HG03064 (cell line): ENCODE measurements at regions not wholly inside any gene's neighbourhood (a gene's known extent, or its start where the extent isn't known, plus 50 kb on each side); places are given as distances from the start of the nearest gene placed in this dataset.

Experiments used
- ATAC-seq: cut with Tn5 transposase; IDR thresholded peaks from one replicate; pipeline ENCODE4 v1.9.1; 2021; ENCODE audit warnings: low read depth; ENCODE audit not compliant: unreplicated experiment

- no peak for ATAC-seq
Observed at GRCh38 chr2:122516775-122517174, 761.3 kb downstream of the TSN start.

- no peak for ATAC-seq
Observed at GRCh38 chr2:122519366-122519765, 763.9 kb downstream of the TSN start.

- no peak for ATAC-seq
Observed at GRCh38 chr2:122519821-122520611, 764.6 kb downstream of the TSN start.

- ATAC-seq, result no peak
Observed at GRCh38 chr2:122523143-122523542, 767.7 kb downstream of the TSN start.

GRCh38 chr2:122523981-122524380, 768.5 kb downstream of the TSN start:
- ATAC-seq, result no peak

- no peak for ATAC-seq
Observed at GRCh38 chr2:122525336-122525735, 769.9 kb downstream of the TSN start.

GRCh38 chr2:122528061-122528460, 772.6 kb downstream of the TSN start:
- ATAC-seq, result no peak

GRCh38 chr2:122528958-122529705, 773.7 kb downstream of the TSN start:
- no peak for ATAC-seq

- ATAC-seq, result no peak
Observed at GRCh38 chr2:122530814-122531213, 775.4 kb downstream of the TSN start.

GRCh38 chr2:122531290-122532071, 776.0 kb downstream of the TSN start:
- no peak for ATAC-seq

- ATAC-seq, result no peak
Observed at GRCh38 chr2:122532072-122532344, 776.6 kb downstream of the TSN start.

- ATAC-seq, result no peak
Observed at GRCh38 chr2:122532481-122532880, 777.0 kb downstream of the TSN start.

GRCh38 chr2:122535960-122536505, 780.6 kb downstream of the TSN start:
- no peak for ATAC-seq

- no peak for ATAC-seq
Observed at GRCh38 chr2:122539311-122539710, 783.9 kb downstream of the TSN start.

GRCh38 chr2:122539920-122540319, 784.5 kb downstream of the TSN start:
- ATAC-seq, result no peak

GRCh38 chr2:122542236-122542635, 786.8 kb downstream of the TSN start:
- ATAC-seq, result no peak

GRCh38 chr2:122542646-122543045, 787.2 kb downstream of the TSN start:
- ATAC-seq, result no peak

GRCh38 chr2:122543815-122544214, 788.4 kb downstream of the TSN start:
- no peak for ATAC-seq

- no peak for ATAC-seq
Observed at GRCh38 chr2:122545821-122546220, 790.4 kb downstream of the TSN start.

- ATAC-seq, result no peak
Observed at GRCh38 chr2:122562775-122563174, 807.3 kb downstream of the TSN start.

- ATAC-seq, result no peak
Observed at GRCh38 chr2:122563781-122564180, 808.3 kb downstream of the TSN start.
